Osteocyte (in vitro differentiated cells): ENCODE measurements at regions not wholly inside any gene's neighbourhood (a gene's known extent, or its start where the extent isn't known, plus 50 kb on each side); places are given as distances from the start of the nearest gene placed in this dataset.

Experiments
- DNase-seq: peaks from one replicate; pipeline ENCODE4 v3.0.0; 2021; ENCODE audit warnings: mixed read lengths; ENCODE audit not compliant: unreplicated experiment; ENCODE audit errors: extremely low spot score
- H3K27ac Mint-ChIP-seq: one replicate; pipeline ENCODE4 v1.8.0; 2021; ENCODE audit warnings: mild to moderate bottlenecking, mixed read lengths; ENCODE audit not compliant: unreplicated experiment
- H3K27me3 Mint-ChIP-seq: one replicate; pipeline ENCODE4 v1.8.0; 2021; ENCODE audit warnings: mixed read lengths; ENCODE audit not compliant: unreplicated experiment
- H3K36me3 Mint-ChIP-seq: one replicate; pipeline ENCODE4 v1.8.0; 2021; ENCODE audit warnings: mixed read lengths; ENCODE audit not compliant: unreplicated experiment
- H3K4me1 Mint-ChIP-seq: one replicate; pipeline ENCODE4 v1.8.0; 2021; ENCODE audit warnings: mixed read lengths; ENCODE audit not compliant: unreplicated experiment
- H3K4me3 Mint-ChIP-seq: one replicate; pipeline ENCODE4 v1.8.0; 2021; ENCODE audit warnings: mild to moderate bottlenecking, moderate library complexity, mixed read lengths; ENCODE audit not compliant: unreplicated experiment
- H3K9me3 Mint-ChIP-seq: one replicate; pipeline ENCODE4 v1.8.0; 2021; ENCODE audit warnings: mixed read lengths; ENCODE audit not compliant: unreplicated experiment
- TF ChIP-seq, protein P1 (sequence below): fragments of 200-600 bp; sonication (generic); IDR thresholded peaks from 2 replicates; pipeline ENCODE4 v1.5.0; 2021; ENCODE audit warnings: antibody characterized with exemption, mild to moderate bottlenecking, moderate library complexity

DNA sequence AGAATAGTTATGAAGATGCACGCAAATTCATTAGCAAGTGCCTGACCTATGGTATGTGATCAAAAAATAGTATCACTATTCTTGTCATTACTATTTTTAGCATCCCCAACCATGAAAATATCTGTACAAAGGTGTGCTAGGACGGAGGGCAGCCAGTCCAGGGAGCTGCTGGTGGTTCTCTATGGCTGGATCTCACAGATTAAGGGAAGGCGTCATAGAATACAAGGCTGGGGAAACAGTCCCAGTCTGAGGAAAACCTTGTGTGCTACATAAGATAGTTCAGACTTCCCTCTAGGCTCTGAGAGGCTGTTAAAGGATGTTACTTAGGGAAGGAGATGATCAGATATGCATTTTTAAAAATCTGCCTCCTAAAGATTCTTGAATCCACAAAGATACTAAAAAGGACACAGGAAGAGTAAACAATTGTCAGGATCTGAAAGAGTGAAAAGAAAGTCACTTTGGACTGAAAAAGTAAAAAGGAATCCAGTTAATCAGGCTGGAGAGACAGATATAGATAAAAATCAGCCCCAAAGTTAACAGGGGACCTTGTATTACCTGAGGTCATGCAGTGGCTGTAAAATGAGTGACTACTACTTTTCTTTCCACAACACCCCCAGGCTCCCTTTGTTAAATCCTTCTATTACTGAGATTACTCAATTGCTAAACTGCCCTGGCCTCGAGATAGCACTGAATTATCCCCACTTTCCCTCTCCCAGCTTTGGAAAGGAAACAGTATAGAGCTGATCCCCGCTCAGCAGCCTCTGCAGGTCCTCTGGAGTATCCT is 108.6 kb downstream of the MAB21L3 start:
- Mint-ChIP-seq H3K27ac (no peak overlapping the region), H3K36me3 (no peaks in the 10 kb centered on the region), H3K4me1 (no peaks in the 10 kb centered on the region), H3K27me3 (peaks cover 50% of the 10 kb centered on the region), H3K4me3 (no peak overlapping the region), H3K9me3 (no peaks in the 10 kb centered on the region)
- DNase-seq, result no peak
- TF ChIP-seq, protein P1, sequence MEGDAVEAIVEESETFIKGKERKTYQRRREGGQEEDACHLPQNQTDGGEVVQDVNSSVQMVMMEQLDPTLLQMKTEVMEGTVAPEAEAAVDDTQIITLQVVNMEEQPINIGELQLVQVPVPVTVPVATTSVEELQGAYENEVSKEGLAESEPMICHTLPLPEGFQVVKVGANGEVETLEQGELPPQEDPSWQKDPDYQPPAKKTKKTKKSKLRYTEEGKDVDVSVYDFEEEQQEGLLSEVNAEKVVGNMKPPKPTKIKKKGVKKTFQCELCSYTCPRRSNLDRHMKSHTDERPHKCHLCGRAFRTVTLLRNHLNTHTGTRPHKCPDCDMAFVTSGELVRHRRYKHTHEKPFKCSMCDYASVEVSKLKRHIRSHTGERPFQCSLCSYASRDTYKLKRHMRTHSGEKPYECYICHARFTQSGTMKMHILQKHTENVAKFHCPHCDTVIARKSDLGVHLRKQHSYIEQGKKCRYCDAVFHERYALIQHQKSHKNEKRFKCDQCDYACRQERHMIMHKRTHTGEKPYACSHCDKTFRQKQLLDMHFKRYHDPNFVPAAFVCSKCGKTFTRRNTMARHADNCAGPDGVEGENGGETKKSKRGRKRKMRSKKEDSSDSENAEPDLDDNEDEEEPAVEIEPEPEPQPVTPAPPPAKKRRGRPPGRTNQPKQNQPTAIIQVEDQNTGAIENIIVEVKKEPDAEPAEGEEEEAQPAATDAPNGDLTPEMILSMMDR, result no peak

DNA sequence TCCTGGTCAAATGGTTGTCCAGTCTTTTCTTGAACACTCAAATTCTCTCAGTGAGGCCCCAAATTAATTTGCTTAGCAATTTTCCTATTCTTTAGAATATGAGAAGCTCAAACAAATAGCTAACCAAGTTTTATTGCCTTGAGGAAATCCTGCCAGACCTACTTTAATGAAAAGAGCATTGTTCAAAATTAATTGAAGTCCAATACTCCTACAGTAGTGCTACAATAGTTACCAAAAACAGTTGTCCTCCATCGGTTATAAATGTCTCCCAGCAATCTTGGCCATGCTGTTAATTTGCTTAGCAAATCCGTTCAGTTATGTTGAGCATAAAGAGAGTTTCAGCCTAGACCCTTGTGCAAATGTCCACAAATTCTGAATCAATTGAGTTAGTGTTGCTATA is 112.9 kb downstream of the MAB21L3 start:
- H3K9me3 Mint-ChIP-seq, result no peaks in the 10 kb centered on the region
- no peak for DNase-seq
- H3K27me3 Mint-ChIP-seq, result peaks cover 55% of the 10 kb centered on the region
- no peaks in the 10 kb centered on the region for H3K36me3 Mint-ChIP-seq
- H3K4me1 Mint-ChIP-seq, result no peaks in the 10 kb centered on the region
- no peak overlapping the region for H3K4me3 Mint-ChIP-seq
- TF ChIP-seq, protein P1, result no peak
- H3K27ac Mint-ChIP-seq, result no peak overlapping the region

DNA sequence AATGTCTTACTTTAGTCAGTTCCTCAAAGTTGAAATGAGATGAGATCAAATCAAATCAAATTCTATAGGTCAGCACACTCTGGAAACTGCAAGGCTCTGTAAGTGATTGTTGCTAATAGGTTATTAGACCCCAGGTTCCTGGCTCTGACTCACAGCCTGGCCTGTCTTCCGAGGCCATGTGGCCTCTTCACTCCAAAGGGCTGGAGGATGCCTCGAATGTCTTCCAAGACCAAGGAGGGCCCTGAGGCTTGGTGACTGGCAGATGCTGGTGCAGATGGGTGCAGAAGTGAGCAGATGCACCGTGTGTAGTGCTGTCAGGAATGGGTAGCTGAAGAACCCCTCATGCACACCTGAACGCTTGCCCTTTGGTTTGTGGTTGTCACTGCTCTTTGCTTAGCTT is 113.4 kb downstream of the MAB21L3 start:
- H3K4me1 Mint-ChIP-seq, result no peaks in the 10 kb centered on the region
- no peaks in the 10 kb centered on the region for H3K9me3 Mint-ChIP-seq
- no peak for DNase-seq
- TF ChIP-seq, protein P1, result no peak
- peaks cover 52% of the 10 kb centered on the region for H3K27me3 Mint-ChIP-seq
- no peak overlapping the region for H3K4me3 Mint-ChIP-seq
- H3K36me3 Mint-ChIP-seq, result no peaks in the 10 kb centered on the region
- no peak overlapping the region for H3K27ac Mint-ChIP-seq

DNA sequence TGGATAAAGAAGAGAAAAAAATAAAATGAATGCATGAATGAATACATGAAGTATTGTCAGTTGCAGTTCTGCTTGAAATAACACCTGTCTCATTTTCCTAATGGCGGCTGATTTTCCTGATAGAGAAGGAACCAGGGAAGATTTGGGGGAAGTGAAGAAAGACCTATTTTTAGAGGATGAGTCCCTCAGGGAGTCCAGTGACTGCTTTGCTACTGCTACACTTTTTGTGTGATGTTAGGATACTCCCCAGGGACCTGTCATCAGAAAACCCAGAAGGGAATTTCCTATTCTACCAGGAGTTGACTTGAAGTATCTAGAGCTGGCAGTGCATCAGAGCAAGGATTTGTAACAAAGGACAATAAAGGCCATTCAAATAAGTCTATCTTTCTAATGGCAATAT is 114.8 kb downstream of the MAB21L3 start:
- no peak overlapping the region for H3K4me3 Mint-ChIP-seq
- H3K27ac Mint-ChIP-seq, result no peak overlapping the region
- H3K9me3 Mint-ChIP-seq, result no peaks in the 10 kb centered on the region
- peaks cover 44% of the 10 kb centered on the region for H3K27me3 Mint-ChIP-seq
- no peaks in the 10 kb centered on the region for H3K36me3 Mint-ChIP-seq
- no peaks in the 10 kb centered on the region for H3K4me1 Mint-ChIP-seq
- DNase-seq, result no peak
- TF ChIP-seq, protein P1, result no peak

GRCh38 chr1:116228511-116228910 is 117.3 kb downstream of the MAB21L3 start:
- H3K4me1 Mint-ChIP-seq, result no peaks in the 10 kb centered on the region
- H3K36me3 Mint-ChIP-seq, result no peaks in the 10 kb centered on the region
- no peaks in the 10 kb centered on the region for H3K9me3 Mint-ChIP-seq
- no peak overlapping the region for H3K4me3 Mint-ChIP-seq
- TF ChIP-seq, protein P1, result no peak
- peaks cover 40% of the 10 kb centered on the region for H3K27me3 Mint-ChIP-seq
- no peak overlapping the region for H3K27ac Mint-ChIP-seq
- no peak for DNase-seq
